ENCODE measurements at regions not wholly inside any gene's neighbourhood (a gene's known extent, or its start where the extent isn't known, plus 50 kb on each side); places are given as distances from the start of the nearest gene placed in this dataset.

DNA sequence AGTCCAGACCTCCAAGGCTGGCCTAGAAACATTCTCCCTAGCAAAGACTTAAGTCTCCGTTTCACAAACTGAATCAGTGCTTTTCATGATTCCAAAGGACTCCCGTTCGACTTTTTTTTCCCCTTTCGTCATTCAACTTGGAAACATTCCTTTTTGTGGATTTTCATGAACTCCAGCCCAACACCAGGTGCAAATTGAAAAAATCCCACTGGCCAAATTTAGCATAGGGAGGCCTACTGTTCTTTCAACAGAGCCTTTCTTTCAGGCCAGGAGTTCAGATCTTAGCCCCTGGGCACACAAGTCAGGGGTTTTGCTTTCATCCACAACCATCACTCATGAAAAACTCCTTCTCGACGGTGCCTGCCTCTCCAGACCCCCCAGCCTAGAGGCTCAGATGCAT is 285.3 kb downstream of the PIK3R1 start:
- TF ChIP-seq, protein P1, sequence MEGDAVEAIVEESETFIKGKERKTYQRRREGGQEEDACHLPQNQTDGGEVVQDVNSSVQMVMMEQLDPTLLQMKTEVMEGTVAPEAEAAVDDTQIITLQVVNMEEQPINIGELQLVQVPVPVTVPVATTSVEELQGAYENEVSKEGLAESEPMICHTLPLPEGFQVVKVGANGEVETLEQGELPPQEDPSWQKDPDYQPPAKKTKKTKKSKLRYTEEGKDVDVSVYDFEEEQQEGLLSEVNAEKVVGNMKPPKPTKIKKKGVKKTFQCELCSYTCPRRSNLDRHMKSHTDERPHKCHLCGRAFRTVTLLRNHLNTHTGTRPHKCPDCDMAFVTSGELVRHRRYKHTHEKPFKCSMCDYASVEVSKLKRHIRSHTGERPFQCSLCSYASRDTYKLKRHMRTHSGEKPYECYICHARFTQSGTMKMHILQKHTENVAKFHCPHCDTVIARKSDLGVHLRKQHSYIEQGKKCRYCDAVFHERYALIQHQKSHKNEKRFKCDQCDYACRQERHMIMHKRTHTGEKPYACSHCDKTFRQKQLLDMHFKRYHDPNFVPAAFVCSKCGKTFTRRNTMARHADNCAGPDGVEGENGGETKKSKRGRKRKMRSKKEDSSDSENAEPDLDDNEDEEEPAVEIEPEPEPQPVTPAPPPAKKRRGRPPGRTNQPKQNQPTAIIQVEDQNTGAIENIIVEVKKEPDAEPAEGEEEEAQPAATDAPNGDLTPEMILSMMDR (conservative IDR thresholded peaks at IDR 0.05 in 1 of 2, IDR thresholded peaks at IDR 0.05 in 1 of 2; ENCODE audit: extremely low read depth in 1 of 2, insufficient read depth in 1 of 2, low read depth in 1 of 2, low read length in 2 of 2) = no peak
- no peak for TF ChIP-seq EZH2 (IDR thresholded peaks at IDR 0.05; ENCODE audit: borderline replicate concordance, low read length)
